Activated CD8-positive, alpha-beta T cell treated with anti-CD3 and anti-CD28 coated beads for 36 hours (primary cell): ENCODE measurements at regions not wholly inside any gene's neighbourhood (a gene's known extent, or its start where the extent isn't known, plus 50 kb on each side); places are given as distances from the start of the nearest gene placed in this dataset.

ENCODE experiments used
- ATAC-seq: fragments of 200-7000 bp; cut with Tn5 transposase; one replicate; pipeline ENCODE4 v1.10.0; 2021; ENCODE audit warnings: mild to moderate bottlenecking, moderate library complexity
- CTCF ChIA-PET: fragments of 350-600 bp; sonication (Branson Sonifier 250); formaldehyde crosslinking; loops from one replicate; lab custom pipeline; 2021; ENCODE audit warnings: antibody characterized with exemption; lab: Charles Lee
- POLR2A ChIA-PET: fragments of 350-600 bp; sonication (Branson Sonifier 250); formaldehyde crosslinking; loops from one replicate; lab custom pipeline; 2021; ENCODE audit warnings: antibody characterized with exemption; lab: Charles Lee
- DNase-seq: peaks from one replicate; pipeline ENCODE4 v3.0.0-alpha.2; 2020
- H3K27ac Mint-ChIP-seq: one replicate; pipeline ENCODE4 v1.8.0; 2021; ENCODE audit warnings: mild to moderate bottlenecking, mixed read lengths
- H3K27me3 Mint-ChIP-seq: one replicate; pipeline ENCODE4 v1.8.0; 2021; ENCODE audit warnings: mixed read lengths
- H3K36me3 Mint-ChIP-seq: one replicate; pipeline ENCODE4 v1.8.0; 2021; ENCODE audit warnings: low read depth, mixed read lengths
- H3K4me1 Mint-ChIP-seq: one replicate; pipeline ENCODE4 v1.8.0; 2021; ENCODE audit warnings: low read depth, mixed read lengths
- H3K4me3 Mint-ChIP-seq: one replicate; pipeline ENCODE4 v1.8.0; 2021; ENCODE audit warnings: mild to moderate bottlenecking, moderate library complexity, mixed read lengths
- H3K9me3 Mint-ChIP-seq: one replicate; pipeline ENCODE4 v1.8.0; 2021; ENCODE audit warnings: mixed read lengths
- CTCF ChIP-seq: fragments of 200-600 bp; IDR thresholded peaks from one replicate; pipeline ENCODE4 v1.8.0; 2022; ENCODE audit warnings: antibody characterized with exemption, mild to moderate bottlenecking
- intact Hi-C: fragments of 100-400 bp; cut with micrococcal nuclease; formaldehyde crosslinking; loops from one replicate; pipeline ENCODE4 v1.10.0; 2022

- intact Hi-C loops = no loop called here
- DNase-seq (no peak), ATAC-seq (no peak)
- Mint-ChIP-seq H3K36me3 (no peaks in the 10 kb centered on the region), H3K27me3 (no peaks in the 10 kb centered on the region), H3K4me3 (no peak overlapping the region), H3K4me1 (no peaks in the 10 kb centered on the region), H3K9me3 (no peaks in the 10 kb centered on the region), H3K27ac (no peak overlapping the region)
- ChIA-PET POLR2A (no interaction called here), CTCF (no interaction called here)
- no peak for TF ChIP-seq CTCF
These were observed 50.5 kb upstream of the ADGRG2 start for GRCh38 chrX:19172741-19173140.

- Mint-ChIP-seq H3K4me1 (no peaks in the 10 kb centered on the region), H3K9me3 (no peaks in the 10 kb centered on the region), H3K36me3 (no peaks in the 10 kb centered on the region), H3K27ac (no peak overlapping the region), H3K27me3 (no peaks in the 10 kb centered on the region), H3K4me3 (no peak overlapping the region)
- peak; percentile 3 for DNase-seq
- intact Hi-C loops = no loop called here
- no peak for TF ChIP-seq CTCF
- ATAC-seq = no peak
- ChIA-PET POLR2A (no interaction called here), CTCF (no interaction called here)
These were observed 52.2 kb upstream of the ADGRG2 start for GRCh38 chrX:19174401-19175025.

GRCh38 chrX:19176901-19177630 lies 54.8 kb upstream of the ADGRG2 start:
- no peak for TF ChIP-seq CTCF
- H3K4me1 Mint-ChIP-seq = no peaks in the 10 kb centered on the region
- H3K9me3 Mint-ChIP-seq = no peaks in the 10 kb centered on the region
- no peaks in the 10 kb centered on the region for H3K27me3 Mint-ChIP-seq
- H3K27ac Mint-ChIP-seq = no peak overlapping the region
- no peak overlapping the region for H3K4me3 Mint-ChIP-seq
- ChIA-PET CTCF (no interaction called here), POLR2A (no interaction called here)
- intact Hi-C loops = no loop called here
- ATAC-seq (no peak), DNase-seq (no peak)
- H3K36me3 Mint-ChIP-seq = no peaks in the 10 kb centered on the region

GRCh38 chrX:19177721-19178120 lies 55.5 kb upstream of the ADGRG2 start:
- Mint-ChIP-seq H3K27me3 (no peaks in the 10 kb centered on the region), H3K4me3 (no peak overlapping the region), H3K4me1 (no peaks in the 10 kb centered on the region), H3K36me3 (no peaks in the 10 kb centered on the region), H3K27ac (no peak overlapping the region), H3K9me3 (no peaks in the 10 kb centered on the region)
- ATAC-seq (no peak), DNase-seq (no peak)
- ChIA-PET CTCF (no interaction called here), POLR2A (no interaction called here)
- no peak for TF ChIP-seq CTCF
- intact Hi-C loops = no loop called here

GRCh38 chrX:19178402-19178801 lies 56.1 kb upstream of the ADGRG2 start:
- H3K4me3 Mint-ChIP-seq = no peak overlapping the region
- no peak for DNase-seq
- H3K27me3 Mint-ChIP-seq = no peaks in the 10 kb centered on the region
- ATAC-seq = no peak
- ChIA-PET CTCF (no interaction called here), POLR2A (no interaction called here)
- H3K4me1 Mint-ChIP-seq = no peaks in the 10 kb centered on the region
- H3K36me3 Mint-ChIP-seq = no peaks in the 10 kb centered on the region
- TF ChIP-seq CTCF = no peak
- no peaks in the 10 kb centered on the region for H3K9me3 Mint-ChIP-seq
- intact Hi-C loops = no loop called here
- no peak overlapping the region for H3K27ac Mint-ChIP-seq
